ENCODE measurements at regions not wholly inside any gene's neighbourhood (a gene's known extent, or its start where the extent isn't known, plus 50 kb on each side); places are given as distances from the start of the nearest gene placed in this dataset.

- no peak for DNase-seq
Measured at GRCh38 chr5:96091874-96092273, 130.2 kb upstream of the ELL2 start.

GRCh38 chr5:96090215-96090614 is 128.6 kb upstream of the ELL2 start:
- DNase-seq: no peak

- DNase-seq: no peak
Measured at GRCh38 chr5:96088706-96089498, 127.3 kb upstream of the ELL2 start.

DNA sequence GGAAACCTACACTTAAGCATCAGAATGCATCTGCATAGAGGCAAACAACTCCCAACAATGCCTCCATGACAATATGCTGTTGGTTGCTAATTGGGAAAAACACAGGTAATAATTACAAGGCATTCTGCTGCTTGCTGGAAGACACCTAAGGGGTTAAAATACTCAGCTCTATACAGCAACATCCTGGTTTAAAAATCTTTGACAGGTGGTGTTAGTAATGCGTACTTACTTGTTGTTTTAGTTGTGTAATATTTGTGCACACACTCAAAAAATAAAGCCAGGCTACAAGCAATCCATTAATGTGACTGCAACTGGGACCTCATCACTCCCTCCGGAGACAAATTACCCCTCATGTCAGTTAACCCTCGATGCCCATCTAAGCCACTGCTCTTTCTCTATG is 126.3 kb upstream of the ELL2 start:
- no peak for DNase-seq

- no peak for DNase-seq
Measured at GRCh38 chr5:96084874-96085506, 123.3 kb upstream of the ELL2 start.

DNA sequence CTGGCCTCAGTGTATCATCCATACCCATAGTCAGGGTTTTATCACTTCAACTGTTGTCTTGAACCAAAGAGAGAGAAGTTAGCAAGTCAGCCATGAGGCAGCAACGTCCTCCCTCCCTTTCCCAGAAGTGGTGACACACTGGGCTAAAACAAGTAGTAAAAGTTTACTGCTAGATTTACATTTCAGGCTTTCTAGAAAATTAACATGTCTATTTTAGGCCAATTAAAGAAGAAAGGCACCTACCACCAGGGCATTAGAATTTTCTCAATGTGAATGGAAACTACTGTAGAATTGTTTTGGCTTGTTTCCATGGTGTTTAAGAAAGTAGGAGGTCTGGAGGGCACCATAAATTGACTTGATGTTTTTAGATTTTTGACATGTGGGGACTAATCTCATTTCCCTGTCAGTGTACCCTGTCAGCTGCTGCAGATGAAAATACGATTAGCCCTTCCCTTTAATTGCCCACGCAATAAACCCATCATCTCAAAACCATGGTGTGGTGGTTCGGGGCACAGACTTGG is 121.8 kb upstream of the ELL2 start:
- no peak for DNase-seq

DNA sequence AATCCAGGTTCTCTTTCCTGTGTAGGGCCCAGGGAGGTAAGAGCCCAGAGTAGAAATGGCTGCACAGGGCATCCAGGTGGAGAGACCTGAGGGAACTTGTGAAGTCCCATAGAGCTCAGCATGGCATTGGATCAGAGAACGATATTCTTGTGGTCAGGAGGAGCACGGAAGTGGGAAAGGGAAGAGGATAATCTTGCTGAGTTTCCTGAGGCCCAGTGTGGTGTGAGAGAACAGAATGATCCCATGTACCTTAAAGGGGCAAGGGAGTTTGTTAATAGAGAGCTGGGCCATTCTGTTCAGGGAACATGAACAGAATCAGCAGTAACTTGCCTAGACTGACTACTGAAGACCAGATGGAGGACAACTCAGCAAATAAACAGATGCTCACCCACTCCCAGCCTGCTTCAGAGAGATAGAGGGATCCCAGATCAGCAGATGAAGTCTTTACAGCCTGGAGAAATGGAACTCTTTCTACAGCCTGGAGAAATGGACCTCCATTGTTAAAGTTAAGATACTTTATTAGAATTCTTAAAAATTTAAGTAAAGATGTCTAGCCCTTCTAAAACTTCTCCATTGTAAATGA is 119.7 kb upstream of the ELL2 start:
- DNase-seq: no peak

DNA sequence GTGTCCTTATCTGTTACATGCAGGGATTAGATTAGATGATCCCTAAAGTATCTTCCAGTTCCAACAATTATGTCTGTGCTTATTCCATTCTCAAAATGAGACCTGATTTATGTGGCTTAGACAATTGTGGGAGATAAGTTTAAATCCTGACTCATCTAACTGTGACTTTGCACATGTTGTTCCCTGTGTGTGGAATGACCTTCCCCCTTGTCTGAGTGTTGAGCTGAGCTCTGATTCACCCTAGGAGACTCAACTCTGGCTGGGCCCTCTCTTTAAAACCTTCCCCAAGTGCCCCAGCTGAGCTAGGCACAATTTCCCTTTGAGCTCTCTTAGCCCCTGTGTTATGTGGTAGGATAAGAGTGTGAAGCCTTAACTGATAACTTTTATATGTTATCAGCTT is 118.9 kb upstream of the ELL2 start:
- no peak for DNase-seq

- DNase-seq: no peak
Measured at GRCh38 chr5:96079962-96080361, 118.3 kb upstream of the ELL2 start.

DNA sequence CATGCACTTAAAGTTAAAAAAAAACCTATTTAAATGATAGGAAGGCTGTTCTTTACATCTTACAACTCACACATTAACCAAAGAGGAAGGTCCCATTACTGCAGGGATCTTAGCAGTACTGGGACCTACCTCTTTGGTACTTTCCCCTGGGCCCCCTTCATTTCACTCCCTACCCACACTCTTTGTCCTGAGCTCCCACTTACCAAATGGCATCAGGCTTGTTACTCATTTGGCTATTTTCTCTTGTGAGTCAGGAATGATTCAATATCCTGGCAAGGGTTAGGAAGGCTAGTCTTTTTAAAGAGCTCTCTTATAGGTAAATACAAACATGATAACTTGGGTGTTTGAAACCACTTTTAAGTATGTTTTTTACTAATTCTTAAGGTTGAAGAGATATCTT is 117.4 kb upstream of the ELL2 start:
- DNase-seq: no peak

DNA sequence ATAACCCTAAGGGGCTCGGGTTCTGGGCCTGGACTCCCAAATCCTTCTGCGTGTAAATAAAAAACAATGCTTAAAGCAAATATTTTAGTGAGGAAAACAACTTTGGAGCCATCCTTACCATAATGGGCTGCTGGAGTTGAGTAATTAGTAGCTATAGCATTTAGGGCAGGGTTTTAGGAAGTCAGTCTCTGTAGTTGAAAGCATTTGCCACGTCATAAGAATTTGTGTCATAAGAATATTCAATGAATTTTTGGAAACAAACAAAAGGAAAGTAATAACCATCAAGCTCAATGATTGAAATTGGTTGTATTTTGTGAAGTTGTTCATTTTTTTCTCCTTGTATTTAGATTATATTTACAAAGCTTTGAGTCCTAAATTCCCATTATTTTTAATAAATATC is 114.8 kb upstream of the ELL2 start:
- DNase-seq: no peak

GRCh38 chr5:96075579-96076289 is 114.1 kb upstream of the ELL2 start:
- DNase-seq: no peak

DNA sequence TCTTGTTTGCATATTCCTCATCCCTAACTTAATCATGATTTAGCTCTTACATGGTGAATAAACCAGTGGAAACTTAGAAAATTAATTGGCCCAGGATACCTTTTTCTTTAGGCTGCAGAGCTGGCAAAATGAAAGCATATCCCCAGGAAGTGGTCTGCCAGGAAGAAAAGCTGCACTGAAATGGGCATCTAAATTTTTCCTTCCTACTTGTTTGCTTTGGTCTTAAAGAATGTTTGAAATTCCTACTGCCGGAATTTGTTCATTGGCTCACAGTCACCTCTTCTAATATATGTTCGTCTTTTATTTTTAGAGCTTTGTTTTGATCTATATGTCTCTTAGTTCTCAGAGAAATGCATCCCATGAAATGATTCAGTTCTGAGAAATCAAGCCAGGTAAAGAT is 113.2 kb upstream of the ELL2 start:
- no peak for DNase-seq

- no peak for DNase-seq
Measured at GRCh38 chr5:96074460-96074859, 112.8 kb upstream of the ELL2 start.

DNA sequence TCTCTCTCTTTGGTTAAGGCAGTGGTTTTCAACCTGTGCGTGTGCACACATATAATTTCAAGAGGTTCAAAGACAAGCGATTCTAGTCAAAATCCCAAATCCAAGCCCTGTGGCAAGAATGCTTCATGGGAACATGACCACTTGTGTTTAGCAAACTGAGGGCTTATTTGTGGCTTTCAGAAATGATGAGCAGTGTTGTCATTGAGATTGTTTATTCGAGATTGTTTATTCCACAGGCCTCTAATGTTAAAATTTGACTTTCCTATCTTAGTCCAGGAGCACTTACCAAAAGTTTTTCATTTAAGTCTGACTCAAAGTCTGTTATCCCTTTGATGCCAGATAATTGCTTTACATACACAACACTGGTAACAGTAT is 111.1 kb upstream of the ELL2 start:
- no peak for DNase-seq

- DNase-seq: no peak
Measured at GRCh38 chr5:96072138-96072790, 110.6 kb upstream of the ELL2 start.

GRCh38 chr5:96070622-96071225 is 109.1 kb upstream of the ELL2 start:
- DNase-seq: no peak

GRCh38 chr5:96067894-96068614 is 106.4 kb upstream of the ELL2 start:
- no peak for DNase-seq

- no peak for DNase-seq
Measured at GRCh38 chr5:96067251-96067650, 105.6 kb upstream of the ELL2 start.

GRCh38 chr5:96066386-96066719 is 104.7 kb upstream of the ELL2 start:
- no peak for DNase-seq

DNA sequence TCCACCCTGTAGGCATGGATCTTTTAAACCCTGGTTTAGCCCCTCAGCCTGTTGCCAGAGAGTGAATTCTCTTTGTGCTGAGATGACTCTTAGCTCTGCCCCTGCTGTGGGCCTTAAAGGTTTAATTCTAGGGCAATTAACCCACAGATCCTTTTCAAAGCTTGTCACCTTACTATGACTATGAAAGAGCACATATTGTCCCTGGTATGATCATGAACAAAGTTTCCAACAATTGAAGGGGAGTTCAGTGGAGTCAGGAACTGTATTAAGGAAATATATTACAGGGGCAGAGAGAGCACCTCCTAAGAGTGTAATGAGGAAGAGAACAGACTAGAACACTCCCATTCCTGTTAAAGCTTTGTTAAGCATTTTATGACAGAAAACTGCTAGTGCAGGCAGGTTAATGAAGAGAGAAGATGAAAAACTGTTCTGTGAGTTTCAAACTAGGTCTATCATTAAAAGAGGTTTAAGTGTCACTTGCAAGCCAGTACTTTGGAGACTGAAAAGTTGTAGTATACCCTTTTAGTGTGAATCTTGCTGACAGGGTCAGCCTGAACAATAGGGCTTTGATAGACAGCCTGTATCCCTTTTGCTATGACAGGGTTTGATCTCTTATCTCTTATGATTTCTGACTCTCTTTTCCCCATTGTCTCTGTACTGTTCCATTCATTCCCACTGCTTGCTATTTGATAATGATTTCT is 104.2 kb upstream of the ELL2 start:
- DNase-seq: no peak
